ENCODE measurements at regions not wholly inside any gene's neighbourhood (a gene's known extent, or its start where the extent isn't known, plus 50 kb on each side); places are given as distances from the start of the nearest gene placed in this dataset.
"Not testable (repeated sequence)": the region's sequence is repeated elsewhere in the genome, so short reads cannot be mapped to it uniquely, and the experiment has no call there.

GRCh38 chr15:92724144-92724543 lies 68.6 kb upstream of the FAM174B start:
- H3K36me3 ChIP-seq: peaks cover 6% of the 10 kb centered on the region
- no peaks in the 10 kb centered on the region for H3K27me3 ChIP-seq (ENCODE audit: low read depth)
- no peak overlapping the region for H3K4me3 ChIP-seq
- TF ChIP-seq, protein P1, sequence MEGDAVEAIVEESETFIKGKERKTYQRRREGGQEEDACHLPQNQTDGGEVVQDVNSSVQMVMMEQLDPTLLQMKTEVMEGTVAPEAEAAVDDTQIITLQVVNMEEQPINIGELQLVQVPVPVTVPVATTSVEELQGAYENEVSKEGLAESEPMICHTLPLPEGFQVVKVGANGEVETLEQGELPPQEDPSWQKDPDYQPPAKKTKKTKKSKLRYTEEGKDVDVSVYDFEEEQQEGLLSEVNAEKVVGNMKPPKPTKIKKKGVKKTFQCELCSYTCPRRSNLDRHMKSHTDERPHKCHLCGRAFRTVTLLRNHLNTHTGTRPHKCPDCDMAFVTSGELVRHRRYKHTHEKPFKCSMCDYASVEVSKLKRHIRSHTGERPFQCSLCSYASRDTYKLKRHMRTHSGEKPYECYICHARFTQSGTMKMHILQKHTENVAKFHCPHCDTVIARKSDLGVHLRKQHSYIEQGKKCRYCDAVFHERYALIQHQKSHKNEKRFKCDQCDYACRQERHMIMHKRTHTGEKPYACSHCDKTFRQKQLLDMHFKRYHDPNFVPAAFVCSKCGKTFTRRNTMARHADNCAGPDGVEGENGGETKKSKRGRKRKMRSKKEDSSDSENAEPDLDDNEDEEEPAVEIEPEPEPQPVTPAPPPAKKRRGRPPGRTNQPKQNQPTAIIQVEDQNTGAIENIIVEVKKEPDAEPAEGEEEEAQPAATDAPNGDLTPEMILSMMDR (IDR thresholded peaks at IDR 0.05; ENCODE audit: borderline replicate concordance): no peak
- no peak overlapping the region for H3K27ac ChIP-seq (replicated peaks)
- intact Hi-C loops (cut with micrococcal nuclease): no loop called here
- no peak for DNase-seq
- no peaks in the 10 kb centered on the region for H3K4me1 ChIP-seq
- no peaks in the 10 kb centered on the region for H3K9me3 ChIP-seq (replicated peaks)

DNA sequence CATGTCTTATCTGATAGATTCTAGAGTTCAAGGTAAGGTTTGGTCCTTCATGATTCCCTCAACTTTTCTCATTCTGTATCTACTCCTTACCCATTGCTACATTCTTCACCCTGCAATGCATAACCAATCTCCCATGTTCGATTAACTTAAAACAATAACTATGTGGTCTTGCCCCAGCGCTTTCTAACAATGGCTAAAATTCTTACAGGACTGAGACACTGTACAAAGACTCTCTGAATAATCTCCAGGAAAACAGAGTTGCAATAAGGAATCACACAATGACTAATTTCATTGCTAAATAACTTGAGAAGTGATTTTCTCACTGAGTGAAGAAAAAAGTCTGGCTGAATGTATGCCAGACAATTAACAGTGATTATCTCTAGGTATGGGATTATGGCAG lies 69.6 kb upstream of the FAM174B start:
- no peak for DNase-seq
- TF ChIP-seq, protein P1 (IDR thresholded peaks at IDR 0.05; ENCODE audit: borderline replicate concordance): no peak
- Histone ChIP-seq H3K4me1 (no peaks in the 10 kb centered on the region), H3K27me3 (ENCODE audit: low read depth) (no peaks in the 10 kb centered on the region), H3K27ac (replicated peaks) (no peak overlapping the region), H3K4me3 (no peak overlapping the region), H3K36me3 (peaks cover 6% of the 10 kb centered on the region), H3K9me3 (replicated peaks) (no peaks in the 10 kb centered on the region)
- intact Hi-C loops (cut with micrococcal nuclease): no loop called here

DNA sequence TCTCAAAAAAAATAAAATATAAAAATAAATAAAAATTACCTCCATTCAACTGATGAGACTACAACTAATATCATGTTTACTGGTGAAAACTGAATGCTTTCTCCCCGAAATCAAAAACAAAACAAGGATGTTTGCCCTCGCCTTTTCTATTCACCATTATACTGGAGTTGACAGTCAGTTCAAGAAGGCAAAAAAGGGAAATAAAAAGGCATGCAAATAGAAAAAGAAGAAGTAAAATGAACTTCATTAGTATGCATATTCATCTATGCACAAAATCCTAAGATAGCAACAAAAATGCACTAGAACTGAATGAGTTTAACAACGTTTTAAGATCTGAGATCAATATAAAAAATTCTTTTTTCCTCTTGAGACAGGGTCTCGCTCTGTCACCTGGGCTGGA lies 72.7 kb upstream of the FAM174B start:
- no peaks in the 10 kb centered on the region for H3K9me3 ChIP-seq (replicated peaks)
- H3K4me1 ChIP-seq: peaks cover 4% of the 10 kb centered on the region
- intact Hi-C loops (cut with micrococcal nuclease): no loop called here
- H3K27ac ChIP-seq (replicated peaks): no peak overlapping the region
- no peak for DNase-seq
- no peaks in the 10 kb centered on the region for H3K27me3 ChIP-seq (ENCODE audit: low read depth)
- no peak overlapping the region for H3K4me3 ChIP-seq
- H3K36me3 ChIP-seq: peaks cover 13% of the 10 kb centered on the region
- TF ChIP-seq, protein P1 (IDR thresholded peaks at IDR 0.05; ENCODE audit: borderline replicate concordance): no peak

GRCh38 chr15:92733090-92733933 lies 77.7 kb upstream of the FAM174B start:
- Histone ChIP-seq H3K4me3 (peak overlapping the region; percentile 63), H3K27ac (replicated peaks) (peak overlapping the region; percentile 80), H3K9me3 (replicated peaks) (no peaks in the 10 kb centered on the region), H3K36me3 (peaks cover 7% of the 10 kb centered on the region), H3K4me1 (peaks cover 7% of the 10 kb centered on the region), H3K27me3 (ENCODE audit: low read depth) (no peaks in the 10 kb centered on the region)
- DNase-seq: no peak
- TF ChIP-seq, protein P1 (IDR thresholded peaks at IDR 0.05; ENCODE audit: borderline replicate concordance): no peak
- intact Hi-C loops (cut with micrococcal nuclease): no loop called here

GRCh38 chr15:92733934-92734521 lies 78.5 kb upstream of the FAM174B start:
- intact Hi-C loops (cut with micrococcal nuclease): no loop called here
- Histone ChIP-seq H3K27ac (replicated peaks) (peak overlapping the region; percentile 80), H3K4me1 (peaks cover 7% of the 10 kb centered on the region), H3K27me3 (ENCODE audit: low read depth) (no peaks in the 10 kb centered on the region), H3K9me3 (replicated peaks) (no peaks in the 10 kb centered on the region), H3K4me3 (peak overlapping the region; percentile 63), H3K36me3 (peaks cover 7% of the 10 kb centered on the region)
- peak; percentile 21 for DNase-seq
- TF ChIP-seq, protein P1 (IDR thresholded peaks at IDR 0.05; ENCODE audit: borderline replicate concordance): no peak

DNA sequence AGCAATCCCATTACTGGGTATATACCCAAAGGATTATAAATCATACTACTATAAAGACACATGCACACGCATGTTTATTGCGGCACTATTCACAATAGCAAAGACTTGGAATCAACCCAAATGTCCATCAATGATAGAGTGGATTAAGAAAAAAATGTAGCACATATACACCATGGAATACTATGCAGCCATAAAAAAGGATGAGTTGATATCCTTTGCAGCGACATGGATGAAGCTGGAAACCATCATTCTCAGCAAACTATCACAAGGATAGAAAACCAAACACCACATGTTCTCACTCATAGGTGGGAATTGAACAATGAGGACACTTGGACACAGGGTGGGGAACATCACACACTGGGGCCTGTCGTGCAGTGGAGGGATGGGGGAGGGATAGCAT lies 83.7 kb upstream of the FAM174B start:
- H3K4me1 ChIP-seq; H3K36me3 ChIP-seq; H3K4me3 ChIP-seq; intact Hi-C loops (cut with micrococcal nuclease); H3K9me3 ChIP-seq (replicated peaks); H3K27ac ChIP-seq (replicated peaks); H3K27me3 ChIP-seq (ENCODE audit: low read depth); DNase-seq: not testable (repeated sequence)

All from left ventricle myocardium inferior (tissue), 1 donor.